ENCODE measurements at regions not wholly inside any gene's neighbourhood (a gene's known extent, or its start where the extent isn't known, plus 50 kb on each side); places are given as distances from the start of the nearest gene placed in this dataset.

DNA sequence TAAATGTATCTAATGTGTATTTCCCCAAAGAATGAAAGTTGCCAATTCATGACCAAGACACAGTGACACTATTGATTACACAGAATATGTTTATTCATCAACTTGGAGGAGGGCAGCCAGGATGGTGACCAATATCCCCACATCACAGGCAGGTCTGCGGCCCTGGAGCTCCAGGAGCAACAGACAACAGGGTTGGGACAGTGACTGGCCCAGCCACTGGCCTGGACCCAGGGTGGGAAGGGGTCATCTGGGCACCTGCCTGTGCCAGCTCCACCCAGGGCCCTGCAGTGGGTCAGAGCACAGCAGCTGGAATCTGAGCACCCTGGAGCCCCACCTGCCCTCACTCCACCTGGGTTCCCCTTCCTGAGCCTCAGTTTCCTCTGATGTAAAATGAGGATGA, 466.1 kb downstream of the MATN1 start:
- DNase-seq (no peak), ATAC-seq (ENCODE audit: low FRiP score) (no peak)
- WGBS, 2 donors: 80 to 84% methylated on average over 1 of the region's 1 CpG
- H3K27ac ChIP-seq (ENCODE audit: low read depth in 1 of 2, low read length in 2 of 2): no peak overlapping the region
- no peak overlapping the region for H3K4me3 ChIP-seq (ENCODE audit: low read length in 2 of 2)
- H3K4me1 ChIP-seq (ENCODE audit: control insufficient read depth in 1 of 2, insufficient read depth in 2 of 2, low read length in 2 of 2): no peaks in the 10 kb centered on the region
- H3K36me3 ChIP-seq (ENCODE audit: control insufficient read depth in 1 of 2, insufficient read depth in 2 of 2, low read length in 1 of 2): no peaks in the 10 kb centered on the region
- H3K27me3 ChIP-seq (ENCODE audit: control insufficient read depth in 1 of 2, insufficient read depth in 2 of 2, low read length in 1 of 2): peaks cover 0 to 4% of the 10 kb centered on the region in 2 donors
- intact Hi-C loops (cut with DNase I): no loop called here
- no peaks in the 10 kb centered on the region for H3K9me3 ChIP-seq (ENCODE audit: control insufficient read depth, low read length)

DNA sequence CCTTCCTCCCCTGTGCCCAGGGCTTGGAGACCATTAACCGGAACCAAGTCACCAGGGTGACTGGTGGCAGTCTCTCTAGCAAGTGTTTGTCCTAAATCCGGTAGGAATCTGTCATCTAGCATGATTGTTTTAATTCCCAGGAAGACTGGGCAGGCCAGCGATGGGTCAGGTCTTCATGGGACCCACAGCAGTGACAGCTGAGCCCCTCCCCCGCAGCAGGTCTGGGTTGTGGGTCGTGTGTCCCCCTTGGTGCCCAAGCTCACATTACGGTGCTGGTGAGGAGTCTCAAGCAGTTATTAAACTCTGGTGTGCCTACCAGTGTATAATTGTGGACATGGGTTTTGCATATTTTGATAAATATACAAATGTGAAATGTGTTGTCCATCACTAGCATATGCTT, 466.5 kb downstream of the MATN1 start:
- intact Hi-C loops (cut with DNase I): no loop called here
- no peaks in the 10 kb centered on the region for H3K9me3 ChIP-seq (ENCODE audit: control insufficient read depth, low read length)
- H3K4me3 ChIP-seq (ENCODE audit: low read length in 2 of 2): no peak overlapping the region
- no peaks in the 10 kb centered on the region for H3K4me1 ChIP-seq (ENCODE audit: control insufficient read depth in 1 of 2, insufficient read depth in 2 of 2, low read length in 2 of 2)
- H3K36me3 ChIP-seq (ENCODE audit: control insufficient read depth in 1 of 2, insufficient read depth in 2 of 2, low read length in 1 of 2): no peaks in the 10 kb centered on the region
- DNase-seq (no peak), ATAC-seq (ENCODE audit: low FRiP score) (no peak)
- H3K27ac ChIP-seq (ENCODE audit: low read depth in 1 of 2, low read length in 2 of 2): no peak overlapping the region
- 72 to 74% methylated on average over 6 of the region's 6 CpGs for WGBS, 2 donors
- H3K27me3 ChIP-seq (ENCODE audit: control insufficient read depth in 1 of 2, insufficient read depth in 2 of 2, low read length in 1 of 2): peaks cover 0 to 4% of the 10 kb centered on the region in 2 donors

DNA sequence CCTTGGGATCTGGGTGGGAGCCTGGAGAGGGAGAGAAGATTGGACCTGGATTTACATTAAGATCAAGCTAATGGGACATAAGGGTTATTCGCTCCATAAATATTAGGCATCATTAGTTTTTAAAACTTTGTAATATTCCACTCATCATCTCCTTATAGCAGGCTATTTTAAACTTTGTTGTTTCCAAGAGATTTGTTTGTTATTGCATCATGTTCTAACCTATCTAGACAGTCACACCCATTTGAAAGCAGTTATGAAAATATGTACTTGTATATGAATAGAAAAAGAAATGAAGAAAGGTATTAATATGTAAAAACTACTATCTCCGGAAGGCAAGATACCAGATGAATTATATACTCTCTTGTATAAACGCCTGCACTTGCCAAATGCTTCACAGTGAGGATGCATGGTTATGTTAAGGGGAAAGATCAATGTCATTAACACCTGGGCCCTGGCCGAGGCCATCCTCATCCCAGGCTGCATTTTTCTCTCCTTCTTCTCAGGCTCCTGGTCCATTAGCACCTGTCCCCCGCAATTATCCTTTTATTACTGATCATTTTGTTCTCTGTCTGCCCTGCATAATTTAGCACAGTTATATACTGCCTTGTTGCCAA, 468.2 kb downstream of the MATN1 start:
- Histone ChIP-seq H3K27me3 (ENCODE audit: control insufficient read depth in 1 of 2, insufficient read depth in 2 of 2, low read length in 1 of 2) (peaks cover 0 to 4% of the 10 kb centered on the region in 2 donors), H3K36me3 (ENCODE audit: control insufficient read depth in 1 of 2, insufficient read depth in 2 of 2, low read length in 1 of 2) (no peaks in the 10 kb centered on the region), H3K27ac (ENCODE audit: low read depth in 1 of 2, low read length in 2 of 2) (no peak overlapping the region), H3K4me1 (ENCODE audit: control insufficient read depth in 1 of 2, insufficient read depth in 2 of 2, low read length in 2 of 2) (no peaks in the 10 kb centered on the region), H3K4me3 (ENCODE audit: low read length in 2 of 2) (no peak overlapping the region), H3K9me3 (ENCODE audit: control insufficient read depth, low read length) (no peaks in the 10 kb centered on the region)
- intact Hi-C loops (cut with DNase I): no loop called here
- no peak for DNase-seq
- no peak for ATAC-seq (ENCODE audit: low FRiP score)
- 51 to 52% methylated on average over 5 of the region's 5 CpGs for WGBS, 2 donors

DNA sequence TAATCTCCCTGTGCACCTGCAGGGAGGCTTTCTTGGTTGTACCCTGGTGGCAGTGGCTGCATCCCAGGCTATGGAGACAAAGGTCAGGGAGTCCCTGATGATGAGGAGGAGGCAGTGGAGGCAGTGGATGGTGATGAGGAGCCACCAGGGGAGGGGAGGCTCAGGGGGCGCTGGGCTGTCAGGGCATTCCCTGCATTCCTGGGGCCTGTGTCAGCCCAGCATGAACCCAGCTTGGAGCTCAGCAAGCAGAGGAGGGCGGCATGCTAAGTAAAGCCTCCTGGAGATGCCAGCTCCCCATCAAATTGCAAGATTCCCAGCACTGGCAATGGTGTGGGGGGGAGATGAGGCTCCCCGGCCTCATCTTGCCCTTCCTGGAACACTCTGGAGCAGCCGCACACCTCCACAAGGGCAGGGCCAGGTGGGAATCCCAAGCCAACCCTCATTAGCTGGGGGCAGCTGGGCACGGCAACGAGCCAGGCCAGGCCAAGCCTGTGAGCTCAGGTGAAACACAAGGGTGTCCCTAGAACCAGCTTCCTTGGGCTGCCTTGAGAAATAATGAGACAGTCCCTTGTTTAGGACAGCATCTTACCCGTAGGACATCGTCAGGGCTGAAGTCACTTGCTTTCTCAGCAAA, 469.5 kb downstream of the MATN1 start:
- Histone ChIP-seq H3K27me3 (ENCODE audit: control insufficient read depth in 1 of 2, insufficient read depth in 2 of 2, low read length in 1 of 2) (peaks cover 0 to 4% of the 10 kb centered on the region in 2 donors), H3K27ac (ENCODE audit: low read depth in 1 of 2, low read length in 2 of 2) (no peak overlapping the region), H3K4me3 (ENCODE audit: low read length in 2 of 2) (no peak overlapping the region), H3K36me3 (ENCODE audit: control insufficient read depth in 1 of 2, insufficient read depth in 2 of 2, low read length in 1 of 2) (no peaks in the 10 kb centered on the region), H3K4me1 (ENCODE audit: control insufficient read depth in 1 of 2, insufficient read depth in 2 of 2, low read length in 2 of 2) (no peaks in the 10 kb centered on the region), H3K9me3 (ENCODE audit: control insufficient read depth, low read length) (no peaks in the 10 kb centered on the region)
- DNase-seq (no peak), ATAC-seq (ENCODE audit: low FRiP score) (no peak)
- 72 to 73% methylated on average over 8 of the region's 8 CpGs for WGBS, 2 donors
- intact Hi-C loops (cut with DNase I): no loop called here

DNA sequence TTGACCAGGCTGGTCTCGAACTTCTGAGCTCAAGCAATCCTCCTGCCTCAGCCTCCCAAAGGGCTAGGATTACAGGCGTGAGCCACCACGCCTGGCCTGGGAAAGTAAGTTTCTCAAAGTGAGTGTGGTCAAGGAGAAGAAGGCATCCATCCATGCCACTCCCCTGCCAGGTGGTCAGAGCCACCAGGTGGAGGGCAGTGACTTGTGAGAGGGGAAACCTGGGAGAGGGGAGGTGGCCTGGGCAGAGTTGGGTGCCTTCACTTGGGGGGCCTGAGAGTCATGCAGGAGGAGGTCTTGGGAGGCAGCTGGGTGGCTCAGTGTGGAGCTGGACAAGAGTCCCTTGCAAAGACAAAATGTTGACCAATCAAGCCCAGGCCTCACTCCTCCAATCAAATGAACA, 470.0 kb downstream of the MATN1 start:
- no peaks in the 10 kb centered on the region for H3K36me3 ChIP-seq (ENCODE audit: control insufficient read depth in 1 of 2, insufficient read depth in 2 of 2, low read length in 1 of 2)
- H3K27me3 ChIP-seq (ENCODE audit: control insufficient read depth in 1 of 2, insufficient read depth in 2 of 2, low read length in 1 of 2): peaks cover 0 to 4% of the 10 kb centered on the region in 2 donors
- H3K9me3 ChIP-seq (ENCODE audit: control insufficient read depth, low read length): no peaks in the 10 kb centered on the region
- H3K4me3 ChIP-seq (ENCODE audit: low read length in 2 of 2): no peak overlapping the region
- ATAC-seq (ENCODE audit: low FRiP score) (no peak), DNase-seq (no peak)
- intact Hi-C loops (cut with DNase I): no loop called here
- WGBS, 2 donors: 87 to 94% methylated on average over 3 of the region's 3 CpGs
- H3K4me1 ChIP-seq (ENCODE audit: control insufficient read depth in 1 of 2, insufficient read depth in 2 of 2, low read length in 2 of 2): no peaks in the 10 kb centered on the region
- no peak overlapping the region for H3K27ac ChIP-seq (ENCODE audit: low read depth in 1 of 2, low read length in 2 of 2)

DNA sequence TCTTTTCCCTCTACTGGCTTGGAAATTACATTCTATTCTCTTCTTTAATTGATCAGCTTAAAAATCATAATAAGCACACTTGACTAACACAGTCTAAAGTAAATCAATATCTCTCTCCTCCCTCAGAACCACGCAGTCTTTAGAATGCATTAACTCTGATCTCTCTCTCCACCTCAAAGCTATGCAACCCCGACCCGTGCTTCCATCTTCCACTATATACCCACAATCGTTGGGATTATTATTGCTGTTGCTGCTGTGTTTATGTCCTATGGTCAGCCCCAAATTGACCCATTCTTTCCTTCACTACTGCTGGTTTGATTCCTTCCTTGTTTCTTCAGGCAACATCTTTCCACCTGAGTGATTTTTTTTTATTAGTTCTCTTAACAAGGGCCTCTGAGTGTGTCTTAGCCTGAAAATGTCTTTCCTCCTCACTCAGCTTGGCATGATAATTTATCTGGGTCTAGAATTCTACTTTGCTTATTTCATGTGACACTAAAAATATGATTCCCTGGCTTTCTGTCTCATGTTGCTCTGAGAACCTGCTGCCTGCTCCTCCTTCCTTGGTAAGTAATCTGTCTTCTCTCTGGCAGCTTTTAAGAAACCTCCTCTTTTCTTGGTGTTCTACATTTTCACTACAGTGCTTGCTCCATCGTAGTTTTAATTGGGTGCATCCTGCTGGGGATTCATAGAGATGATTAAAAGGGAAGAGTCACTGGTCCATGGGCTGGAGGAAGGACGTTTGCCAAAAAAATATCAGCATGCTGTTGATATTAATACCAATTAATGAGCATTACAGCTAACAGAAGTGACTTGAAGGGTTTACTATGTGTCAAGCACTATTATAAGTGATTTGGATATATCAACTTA, 472.2 kb downstream of the MATN1 start:
- Histone ChIP-seq H3K4me3 (ENCODE audit: low read length in 2 of 2) (no peak overlapping the region), H3K27ac (ENCODE audit: low read depth in 1 of 2, low read length in 2 of 2) (no peak overlapping the region), H3K27me3 (ENCODE audit: control insufficient read depth in 1 of 2, insufficient read depth in 2 of 2, low read length in 1 of 2) (peaks cover 0 to 4% of the 10 kb centered on the region in 2 donors), H3K9me3 (ENCODE audit: control insufficient read depth, low read length) (no peaks in the 10 kb centered on the region), H3K4me1 (ENCODE audit: control insufficient read depth in 1 of 2, insufficient read depth in 2 of 2, low read length in 2 of 2) (no peaks in the 10 kb centered on the region), H3K36me3 (ENCODE audit: control insufficient read depth in 1 of 2, insufficient read depth in 2 of 2, low read length in 1 of 2) (no peaks in the 10 kb centered on the region)
- intact Hi-C loops (cut with DNase I): no loop called here
- ATAC-seq (ENCODE audit: low FRiP score): no peak
- no peak for DNase-seq
- WGBS, 2 donors: 55 to 57% methylated on average over 6 of the region's 6 CpGs

DNA sequence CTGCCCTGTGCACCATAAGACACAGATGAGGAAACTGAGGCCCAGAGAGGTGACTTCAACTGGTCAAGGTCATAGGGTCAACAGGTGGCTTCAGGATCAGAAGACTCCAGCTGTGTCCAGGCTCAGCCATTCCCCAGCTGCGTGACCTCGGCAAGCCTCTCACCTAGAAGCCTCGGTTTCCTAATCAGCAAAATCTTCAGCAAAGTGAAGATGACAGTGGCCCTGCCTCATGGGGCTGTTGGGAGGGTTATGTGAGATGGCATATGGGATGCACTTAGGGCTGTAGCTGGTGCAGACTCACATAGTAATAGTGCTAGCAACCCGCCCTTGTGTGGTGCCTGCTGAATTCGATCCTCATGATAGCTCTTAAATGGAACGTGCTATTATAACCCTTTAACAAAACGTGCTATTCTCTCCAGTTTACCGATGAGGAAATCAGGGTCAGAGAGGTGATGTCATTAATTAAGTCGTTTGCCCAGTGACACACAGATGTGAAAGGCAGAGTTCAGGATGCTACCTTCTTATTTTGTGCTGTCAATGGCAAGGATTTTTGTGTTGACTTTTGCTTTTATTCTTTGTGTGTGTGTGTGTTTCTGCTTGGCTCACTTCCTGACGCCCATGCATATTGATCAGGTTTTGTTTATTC, 472.9 kb downstream of the MATN1 start:
- Histone ChIP-seq H3K36me3 (ENCODE audit: control insufficient read depth in 1 of 2, insufficient read depth in 2 of 2, low read length in 1 of 2) (no peaks in the 10 kb centered on the region), H3K4me1 (ENCODE audit: control insufficient read depth in 1 of 2, insufficient read depth in 2 of 2, low read length in 2 of 2) (no peaks in the 10 kb centered on the region), H3K9me3 (ENCODE audit: control insufficient read depth, low read length) (no peaks in the 10 kb centered on the region), H3K27me3 (ENCODE audit: control insufficient read depth in 1 of 2, insufficient read depth in 2 of 2, low read length in 1 of 2) (peaks cover 0 to 4% of the 10 kb centered on the region in 2 donors), H3K27ac (ENCODE audit: low read depth in 1 of 2, low read length in 2 of 2) (no peak overlapping the region), H3K4me3 (ENCODE audit: low read length in 2 of 2) (no peak overlapping the region)
- WGBS, 2 donors: 35 to 39% methylated on average over 10 of the region's 10 CpGs
- DNase-seq (no peak), ATAC-seq (ENCODE audit: low FRiP score) (no peak)
- intact Hi-C loops (cut with DNase I): no loop called here

DNA sequence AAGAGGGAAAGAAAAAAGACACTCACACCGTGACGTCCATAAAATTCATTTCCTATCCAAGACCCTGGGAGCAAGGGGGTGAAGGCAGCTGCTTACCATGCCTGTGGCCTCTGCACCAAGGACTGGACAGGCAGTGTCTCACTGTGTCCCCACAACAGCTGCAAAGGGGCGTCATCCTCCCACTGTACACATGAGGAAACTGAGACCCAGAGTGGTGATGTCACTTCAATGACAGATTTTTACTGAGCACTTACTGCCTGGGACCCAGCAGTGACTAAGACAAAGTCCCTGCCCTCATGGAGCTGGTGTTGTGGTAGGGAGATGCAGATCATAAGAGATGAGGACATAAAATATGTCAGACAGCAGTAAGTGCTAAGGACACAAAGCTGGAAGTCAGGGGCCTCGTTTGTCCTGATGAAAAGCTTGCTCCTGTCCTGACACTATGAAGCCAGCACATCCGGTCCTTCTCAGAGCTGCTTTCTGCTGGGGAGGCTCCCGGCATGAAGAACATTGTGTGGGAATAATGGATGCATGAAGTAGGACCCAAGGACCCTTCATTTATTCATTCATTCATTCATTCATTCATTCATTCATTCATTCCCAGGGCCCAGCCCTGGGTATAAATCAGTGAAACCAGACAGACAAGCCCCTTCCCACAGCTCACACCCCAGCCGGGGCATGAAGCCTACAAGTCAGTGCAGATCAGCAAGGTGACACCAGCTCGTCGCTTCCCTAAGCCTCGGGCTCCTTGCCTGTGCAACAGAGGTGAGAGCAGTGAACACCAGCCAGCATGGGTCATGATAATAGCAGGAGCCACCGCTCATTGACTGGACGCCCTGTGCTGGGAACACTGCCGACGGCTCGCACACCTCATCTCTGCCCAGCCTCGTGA, 473.7 kb downstream of the MATN1 start:
- Histone ChIP-seq H3K36me3 (ENCODE audit: control insufficient read depth in 1 of 2, insufficient read depth in 2 of 2, low read length in 1 of 2) (no peaks in the 10 kb centered on the region), H3K9me3 (ENCODE audit: control insufficient read depth, low read length) (no peaks in the 10 kb centered on the region), H3K4me3 (ENCODE audit: low read length in 2 of 2) (no peak overlapping the region), H3K27me3 (ENCODE audit: control insufficient read depth in 1 of 2, insufficient read depth in 2 of 2, low read length in 1 of 2) (peaks cover 0 to 4% of the 10 kb centered on the region in 2 donors), H3K27ac (ENCODE audit: low read depth in 1 of 2, low read length in 2 of 2) (no peak overlapping the region), H3K4me1 (ENCODE audit: control insufficient read depth in 1 of 2, insufficient read depth in 2 of 2, low read length in 2 of 2) (no peaks in the 10 kb centered on the region)
- DNase-seq: no peak
- intact Hi-C loops (cut with DNase I): no loop called here
- no peak for ATAC-seq (ENCODE audit: low FRiP score)
- WGBS, 2 donors: 67 to 70% methylated on average over 16 of the region's 16 CpGs

All from aorta (tissue), 5 donors.